SKM-1 treated with dmso at 0.1 percent for 144 hours (cell line): ENCODE measurements at regions not wholly inside any gene's neighbourhood (a gene's known extent, or its start where the extent isn't known, plus 50 kb on each side); places are given as distances from the start of the nearest gene placed in this dataset.
"Not testable (repeated sequence)": the region's sequence is repeated elsewhere in the genome, so short reads cannot be mapped to it uniquely, and the experiment has no call there.

ENCODE experiments used
- DNase-seq: peaks from one replicate; lab custom pipeline; 2025; ENCODE audit not compliant: unreplicated experiment; lab: John Stamatoyannopoulos, UW

- no peak for DNase-seq
Observed at GRCh38 chr14:53744857-53745256, 211.8 kb downstream of the BMP4 start.

GRCh38 chr14:53743371-53743770 is 213.3 kb downstream of the BMP4 start:
- DNase-seq, result no peak

- DNase-seq, result no peak
Observed at GRCh38 chr14:53742233-53742620, 214.4 kb downstream of the BMP4 start.

GRCh38 chr14:53741479-53742232 is 215.0 kb downstream of the BMP4 start:
- DNase-seq, result no peak

GRCh38 chr14:53740570-53740969 is 216.1 kb downstream of the BMP4 start:
- DNase-seq, result no peak

GRCh38 chr14:53735916-53736315 is 220.7 kb downstream of the BMP4 start:
- DNase-seq, result no peak

GRCh38 chr14:53723221-53723620 is 233.4 kb downstream of the BMP4 start:
- DNase-seq, result no peak

GRCh38 chr14:53719536-53719935 is 237.1 kb downstream of the BMP4 start:
- no peak for DNase-seq

GRCh38 chr14:53716578-53716977 is 240.0 kb downstream of the BMP4 start:
- DNase-seq, result no peak

GRCh38 chr14:53715193-53715721 is 241.4 kb downstream of the BMP4 start:
- no peak for DNase-seq

- DNase-seq, result no peak
Observed at GRCh38 chr14:53714495-53715192, 242.0 kb downstream of the BMP4 start.

- DNase-seq, result not testable (repeated sequence)
Observed at GRCh38 chr14:53712901-53713300, 243.7 kb downstream of the BMP4 start.

GRCh38 chr14:53711205-53711604 is 245.4 kb downstream of the BMP4 start:
- DNase-seq, result no peak

- DNase-seq, result no peak
Observed at GRCh38 chr14:53710615-53711014, 246.0 kb downstream of the BMP4 start.

- no peak for DNase-seq
Observed at GRCh38 chr14:53709381-53709780, 247.2 kb downstream of the BMP4 start.

- no peak for DNase-seq
Observed at GRCh38 chr14:53703457-53703856, 253.2 kb downstream of the BMP4 start.

- DNase-seq, result no peak
Observed at GRCh38 chr14:53701108-53701875, 255.3 kb downstream of the BMP4 start.

GRCh38 chr14:53696217-53696965 is 260.2 kb downstream of the BMP4 start:
- no peak for DNase-seq

GRCh38 chr14:53695692-53696214 is 260.9 kb downstream of the BMP4 start:
- no peak for DNase-seq

GRCh38 chr14:53692885-53693284 is 263.7 kb downstream of the BMP4 start:
- DNase-seq, result no peak

- DNase-seq, result no peak
Observed at GRCh38 chr14:53692451-53692850, 264.2 kb downstream of the BMP4 start.
